Type B pancreatic cell (in vitro differentiated cells): ENCODE measurements at regions not wholly inside any gene's neighbourhood (a gene's known extent, or its start where the extent isn't known, plus 50 kb on each side); places are given as distances from the start of the nearest gene placed in this dataset.

ENCODE experiments used
- DNase-seq: peaks from one replicate; pipeline ENCODE4 v3.0.0; 2021; ENCODE audit warnings: mixed read lengths; ENCODE audit not compliant: unreplicated experiment; ENCODE audit errors: extremely low spot score
- H3K27ac Mint-ChIP-seq: 2 replicates; pipeline ENCODE4 v1.8.0; 2021; ENCODE audit warnings: mild to moderate bottlenecking, mixed read lengths
- H3K27me3 Mint-ChIP-seq: 2 replicates; pipeline ENCODE4 v1.8.0; 2021; ENCODE audit warnings: mixed read lengths
- H3K36me3 Mint-ChIP-seq: 2 replicates; pipeline ENCODE4 v1.8.0; 2021; ENCODE audit warnings: mixed read lengths
- H3K4me1 Mint-ChIP-seq: one replicate; pipeline ENCODE4 v1.8.0; 2021; ENCODE audit warnings: mixed read lengths; ENCODE audit not compliant: unreplicated experiment
- H3K4me3 Mint-ChIP-seq: 2 replicates; pipeline ENCODE4 v1.8.0; 2021; ENCODE audit warnings: mild to moderate bottlenecking, mixed read lengths
- H3K9me3 Mint-ChIP-seq: 2 replicates; pipeline ENCODE4 v1.8.0; 2021; ENCODE audit warnings: mixed read lengths
- CTCF ChIP-seq: fragments of 200-600 bp; sonication (generic); conservative IDR thresholded peaks from 2 replicates; pipeline ENCODE4 v1.5.0; 2021; ENCODE audit warnings: antibody characterized with exemption, mild to moderate bottlenecking

GRCh38 chr20:56845546-56846086 lies 216.5 kb downstream of the TFAP2C start:
- no peak for TF ChIP-seq CTCF
- H3K9me3 Mint-ChIP-seq: no peaks in the 10 kb centered on the region
- H3K36me3 Mint-ChIP-seq: no peaks in the 10 kb centered on the region
- H3K27ac Mint-ChIP-seq: no peak overlapping the region
- H3K4me1 Mint-ChIP-seq: peaks cover 5% of the 10 kb centered on the region
- DNase-seq: no peak
- H3K4me3 Mint-ChIP-seq: no peak overlapping the region
- peaks cover 22% of the 10 kb centered on the region for H3K27me3 Mint-ChIP-seq

- no peak overlapping the region for H3K27ac Mint-ChIP-seq
- H3K9me3 Mint-ChIP-seq: no peaks in the 10 kb centered on the region
- H3K4me1 Mint-ChIP-seq: peaks cover 5% of the 10 kb centered on the region
- TF ChIP-seq CTCF: no peak
- H3K4me3 Mint-ChIP-seq: no peak overlapping the region
- H3K36me3 Mint-ChIP-seq: no peaks in the 10 kb centered on the region
- DNase-seq: no peak
- peaks cover 9% of the 10 kb centered on the region for H3K27me3 Mint-ChIP-seq
Measured at GRCh38 chr20:56848561-56848960, 219.5 kb downstream of the TFAP2C start.

- no peak overlapping the region for H3K4me3 Mint-ChIP-seq
- TF ChIP-seq CTCF: no peak
- no peaks in the 10 kb centered on the region for H3K36me3 Mint-ChIP-seq
- no peaks in the 10 kb centered on the region for H3K9me3 Mint-ChIP-seq
- H3K27me3 Mint-ChIP-seq: no peaks in the 10 kb centered on the region
- H3K27ac Mint-ChIP-seq: no peak overlapping the region
- DNase-seq: no peak
- H3K4me1 Mint-ChIP-seq: peaks cover 10% of the 10 kb centered on the region
Measured at GRCh38 chr20:56851552-56851951, 222.4 kb downstream of the TFAP2C start.

GRCh38 chr20:56855708-56856107 lies 226.6 kb downstream of the TFAP2C start:
- Mint-ChIP-seq H3K27ac (no peak overlapping the region), H3K4me3 (no peak overlapping the region), H3K27me3 (no peaks in the 10 kb centered on the region), H3K4me1 (peaks cover 27% of the 10 kb centered on the region), H3K9me3 (no peaks in the 10 kb centered on the region), H3K36me3 (no peaks in the 10 kb centered on the region)
- TF ChIP-seq CTCF: no peak
- DNase-seq: no peak

- Mint-ChIP-seq H3K36me3 (no peaks in the 10 kb centered on the region), H3K27ac (no peak overlapping the region), H3K4me1 (peaks cover 32% of the 10 kb centered on the region), H3K27me3 (peaks cover 4% of the 10 kb centered on the region), H3K4me3 (no peak overlapping the region), H3K9me3 (no peaks in the 10 kb centered on the region)
- no peak for DNase-seq
- no peak for TF ChIP-seq CTCF
Measured at GRCh38 chr20:56857950-56858349, 228.8 kb downstream of the TFAP2C start.
